GM12892 (cell line): ENCODE measurements at regions not wholly inside any gene's neighbourhood (a gene's known extent, or its start where the extent isn't known, plus 50 kb on each side); places are given as distances from the start of the nearest gene placed in this dataset.

Experiments used
- POLR2A ChIP-seq: IDR thresholded peaks from 2 replicates; pipeline ENCODE4 v1.6.1; 2011; ENCODE audit warnings: low read depth, low read length, control low read depth
- POLR2AphosphoS5 ChIP-seq: IDR thresholded peaks from 2 replicates; pipeline ENCODE4 v1.6.1; 2011; ENCODE audit warnings: low read depth, low read length, control low read depth
- TAF1 ChIP-seq: IDR thresholded peaks from 2 replicates; pipeline ENCODE4 v1.6.1; 2011; ENCODE audit warnings: low read depth, mild to moderate bottlenecking, control low read depth, low read length, borderline replicate concordance

DNA sequence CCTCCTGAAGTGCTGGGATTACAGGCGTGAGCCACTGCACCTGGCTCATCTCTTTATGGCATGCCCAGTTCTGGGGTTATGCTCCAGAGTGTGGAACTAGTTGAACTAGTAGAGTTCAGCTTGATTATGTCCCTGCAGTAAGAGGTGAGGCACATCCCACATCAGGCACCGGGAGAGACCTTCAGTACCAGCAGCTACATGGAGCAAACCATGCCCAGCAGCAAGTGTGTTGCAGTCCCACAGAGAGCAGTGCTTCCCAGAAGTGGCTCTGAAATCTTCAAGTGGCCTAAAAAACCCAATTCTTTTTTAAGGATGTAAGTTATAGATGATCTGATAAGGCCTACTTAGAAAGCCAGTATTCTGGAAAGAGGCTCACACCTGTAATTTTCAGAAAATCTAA is 331.9 kb upstream of the PRKCQ start:
- TF ChIP-seq POLR2A, result no peak
- TF ChIP-seq POLR2AphosphoS5, result no peak
- TF ChIP-seq TAF1, result no peak
